ENCODE measurements at regions not wholly inside any gene's neighbourhood (a gene's known extent, or its start where the extent isn't known, plus 50 kb on each side); places are given as distances from the start of the nearest gene placed in this dataset.
"Not testable (repeated sequence)": the region's sequence is repeated elsewhere in the genome, so short reads cannot be mapped to it uniquely, and the experiment has no call there.

GRCh38 chr16:29273298-29274054 is 133.0 kb downstream of the NPIPB11 start (continued):
- TF ChIP-seq JUNB (CRISPR knock-in tag; IDR thresholded peaks at IDR 0.05; ENCODE audit: borderline replicate concordance) (0 out of 2 replicates have a peak, but pooled peaks have one; percentile 9), ZBTB33 (CRISPR knock-in tag; IDR thresholded peaks at IDR 0.05) (0 out of 2 replicates have a peak, but pooled peaks have one; percentile 18), FOSL2 (CRISPR knock-in tag; IDR thresholded peaks at IDR 0.05) (peak; percentile 40; the same call in 1 of the 2 replicates), PLRG1 (conservative IDR thresholded peaks at IDR 0.05) (0 out of 2 replicates have a peak, but pooled peaks have one; percentile 51)

- H4K20me1 ChIP-seq (ENCODE audit: insufficient read depth, low read length); in situ Hi-C loops (cut with HindIII; ENCODE audit: extremely low pct_ligation_motif_present, low pct_unique_long_range_greater_than_20kb); H3K27me3 ChIP-seq (ENCODE audit: control insufficient read depth in 1 of 2, insufficient read depth in 2 of 2, low read length in 2 of 2); H2AFZ ChIP-seq (ENCODE audit: low read length); intact Hi-C loops (cut with micrococcal nuclease; ENCODE audit: unreplicated experiment); H3K9me3 ChIP-seq (ENCODE audit: low read length); BruUV-seq (replicated peaks); H3K36me3 ChIP-seq (replicated peaks in 1 of 2; ENCODE audit: control insufficient read depth in 1 of 2, insufficient read depth in 2 of 2, low read length in 2 of 2); CTCF ChIA-PET (ENCODE audit: low intra/inter-chr PET ratio, low total read pairs); H3K79me2 ChIP-seq (ENCODE audit: insufficient read depth, low read length); POLR2A ChIA-PET: not testable (repeated sequence)
- FAIRE-seq, result peak; percentile 99
- H3K4me2 ChIP-seq (ENCODE audit: low read depth, low read length), result peak overlapping the region; percentile 55
- H3K4me3 ChIP-seq (replicated peaks in 1 of 3; ENCODE audit: insufficient read depth in 1 of 3, low read depth in 2 of 3, low read length in 3 of 3), result peak overlapping the region in 1 of 3 experiments; percentile 49; a peak in 2 of 6 replicates
- peaks cover 53% of the 10 kb centered on the region for H3K4me1 ChIP-seq (ENCODE audit: insufficient read depth, low read length)
- WGBS (ENCODE audit: low lambda C conversion rate), result 0% methylated on average over 11 of the region's 19 CpGs
- peak overlapping the region; percentile 19 for H3K9ac ChIP-seq (ENCODE audit: insufficient read depth, low read depth, low read length)
- DNase-seq (ENCODE audit: low spot score), result peak; percentile 89
- peak overlapping the region; percentile 7 for H3K27ac ChIP-seq (ENCODE audit: extremely low read length, insufficient read depth, low read length)
- ATAC-seq, result peak; percentile 92
- TF ChIP-seq KDM1A (CRISPR knock-in tag; IDR thresholded peaks at IDR 0.05) (0 out of 2 replicates have a peak, but pooled peaks have one; percentile 47), ZGPAT (CRISPR knock-in tag; IDR thresholded peaks at IDR 0.05) (peak; percentile 44; the same call in 1 of the 2 replicates), ZMYM3 (CRISPR knock-in tag; IDR thresholded peaks at IDR 0.05) (peak; percentile 37; the same call in 1 of the 2 replicates), ZBTB7B (CRISPR knock-in tag; IDR thresholded peaks at IDR 0.05) (peak; percentile 47), ZFP37 (CRISPR knock-in tag; IDR thresholded peaks at IDR 0.05; ENCODE audit: borderline replicate concordance) (peak; percentile 17; the same call in 1 of the 2 replicates), SOX5 (CRISPR knock-in tag; IDR thresholded peaks at IDR 0.05; ENCODE audit: borderline replicate concordance) (peak; percentile 75), MIXL1 (CRISPR knock-in tag; IDR thresholded peaks at IDR 0.05) (peak; percentile 29; the same call in 1 of the 2 replicates), UBTF (CRISPR knock-in tag; IDR thresholded peaks at IDR 0.05) (peak; percentile 39; the same call in 1 of the 2 replicates), ADNP (CRISPR knock-in tag; IDR thresholded peaks at IDR 0.05) (0 out of 2 replicates have a peak, but pooled peaks have one; percentile 41), TFDP1 (CRISPR knock-in tag; IDR thresholded peaks at IDR 0.05; ENCODE audit: borderline replicate concordance) (peak; percentile 43; the same call in 1 of the 2 replicates)
Observed at GRCh38 chr16:29271721-29272675, 134.5 kb downstream of the NPIPB11 start.

Measured in HepG2 (cell line).